ENCODE measurements at regions not wholly inside any gene's neighbourhood (a gene's known extent, or its start where the extent isn't known, plus 50 kb on each side); places are given as distances from the start of the nearest gene placed in this dataset.

- no peak for TF ChIP-seq POLR2A (IDR thresholded peaks at IDR 0.05)
- TF ChIP-seq CTCF (IDR thresholded peaks at IDR 0.05 in 4 of 5, conservative IDR thresholded peaks at IDR 0.05 in 1 of 5): no peak
These were observed 228.3 kb downstream of the FAM181B start for GRCh38 chr11:82505379-82505778.

Measured in gastrocnemius medialis (tissue), 4 donors.